Daoy (cell line): ENCODE measurements at regions not wholly inside any gene's neighbourhood (a gene's known extent, or its start where the extent isn't known, plus 50 kb on each side); places are given as distances from the start of the nearest gene placed in this dataset.

Experiments
- DNase-seq: peaks from one replicate; pipeline ENCODE4 v3.0.0-alpha.2; 2015; ENCODE audit warnings: low read depth

DNA sequence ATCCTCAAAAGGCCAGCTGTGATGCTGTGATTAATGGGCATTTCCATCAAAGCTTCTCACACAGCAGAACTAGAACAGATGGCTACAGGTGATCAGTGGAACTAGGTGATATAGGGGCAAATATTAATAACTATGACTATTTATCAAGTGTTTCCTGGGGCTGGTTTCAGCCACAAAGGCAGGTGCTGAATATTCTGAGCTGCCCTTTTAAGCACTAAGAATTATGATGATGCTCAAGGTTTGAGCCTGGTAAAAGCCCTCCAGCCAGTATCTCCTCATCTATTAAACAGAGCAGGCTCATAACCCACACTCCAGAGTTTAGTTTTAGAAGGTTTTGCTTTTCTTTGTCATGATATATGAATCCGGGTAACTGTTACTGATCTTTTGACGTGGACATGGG, 129.5 kb upstream of the ACP3 start:
- DNase-seq: no peak

GRCh38 chr3:132189601-132190000, 127.6 kb upstream of the ACP3 start:
- no peak for DNase-seq

DNA sequence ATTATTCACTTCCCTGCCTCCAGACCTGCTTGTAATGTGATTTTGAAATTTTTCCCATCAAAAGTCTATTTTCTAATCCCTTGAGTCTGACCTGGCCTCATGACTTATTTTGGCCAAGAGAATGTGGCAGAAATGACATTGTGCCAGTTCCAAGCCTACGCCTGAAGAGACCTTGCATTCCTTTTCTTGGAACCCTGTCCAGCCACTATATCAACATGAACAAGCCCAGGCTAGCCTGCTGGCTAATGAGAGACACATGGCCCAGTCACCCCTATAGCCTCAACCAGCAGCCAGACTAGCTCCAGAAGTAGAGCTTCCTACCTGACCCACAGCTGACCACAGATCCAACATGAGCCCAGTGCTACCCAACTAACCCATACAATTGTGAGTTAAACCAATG, 121.1 kb upstream of the ACP3 start:
- DNase-seq: no peak

- no peak for DNase-seq
Observed at GRCh38 chr3:132198516-132198915, 118.7 kb upstream of the ACP3 start.

- DNase-seq: no peak
Observed at GRCh38 chr3:132199451-132199850, 117.8 kb upstream of the ACP3 start.

- no peak for DNase-seq
Observed at GRCh38 chr3:132202586-132202985, 114.6 kb upstream of the ACP3 start.

DNA sequence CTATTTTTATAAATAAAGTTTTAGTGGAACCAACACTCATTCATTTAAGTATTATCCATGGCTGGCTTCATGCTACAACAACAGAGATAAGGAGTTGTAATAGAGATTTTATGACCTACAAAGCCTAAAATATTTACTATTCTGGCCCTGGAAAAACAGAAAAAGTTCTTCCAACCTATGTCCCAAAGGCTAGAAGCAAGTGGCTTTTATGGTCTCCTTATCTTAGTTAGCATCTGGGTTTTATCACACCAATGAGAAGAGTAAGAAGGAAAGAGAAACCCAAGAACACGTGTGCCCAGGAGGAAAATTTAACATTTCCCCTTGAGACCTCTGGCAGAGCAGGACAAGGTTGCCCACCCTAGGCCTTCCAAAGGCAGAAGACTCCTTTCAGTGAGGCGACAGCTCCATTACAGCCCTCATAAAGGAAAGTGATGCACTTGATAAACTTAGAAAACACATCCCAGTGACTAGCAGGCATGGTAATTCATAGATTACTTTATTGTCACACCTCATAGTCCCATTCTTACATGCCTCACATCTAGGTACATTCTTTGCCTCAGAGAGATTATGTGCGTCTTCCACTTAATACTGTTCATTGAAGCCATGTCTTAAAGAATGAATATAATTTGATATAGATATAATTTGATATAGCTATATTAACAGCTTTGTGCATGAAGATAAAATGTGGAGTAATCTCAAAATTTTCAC, 113.2 kb upstream of the ACP3 start:
- no peak for DNase-seq

GRCh38 chr3:132205609-132206008, 111.6 kb upstream of the ACP3 start:
- DNase-seq: no peak

DNA sequence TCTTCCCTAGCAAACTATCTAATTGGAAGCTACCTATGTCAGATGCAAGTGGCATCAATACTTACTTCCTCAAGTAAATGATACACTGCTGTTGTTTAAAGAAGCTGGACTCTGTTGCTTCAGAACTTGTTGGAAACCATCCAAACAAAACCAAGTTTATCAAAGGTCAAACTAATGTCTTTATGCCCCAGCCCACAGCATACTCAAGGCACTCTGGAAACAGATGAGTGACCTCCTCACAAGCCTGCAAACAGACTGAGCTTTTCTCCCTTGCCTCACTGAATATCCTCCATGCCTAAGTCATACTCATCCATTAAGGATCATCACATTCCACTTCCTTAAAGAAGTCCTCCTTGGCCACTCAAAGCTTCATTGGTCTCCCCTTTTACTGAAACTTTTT, 107.4 kb upstream of the ACP3 start:
- no peak for DNase-seq

DNA sequence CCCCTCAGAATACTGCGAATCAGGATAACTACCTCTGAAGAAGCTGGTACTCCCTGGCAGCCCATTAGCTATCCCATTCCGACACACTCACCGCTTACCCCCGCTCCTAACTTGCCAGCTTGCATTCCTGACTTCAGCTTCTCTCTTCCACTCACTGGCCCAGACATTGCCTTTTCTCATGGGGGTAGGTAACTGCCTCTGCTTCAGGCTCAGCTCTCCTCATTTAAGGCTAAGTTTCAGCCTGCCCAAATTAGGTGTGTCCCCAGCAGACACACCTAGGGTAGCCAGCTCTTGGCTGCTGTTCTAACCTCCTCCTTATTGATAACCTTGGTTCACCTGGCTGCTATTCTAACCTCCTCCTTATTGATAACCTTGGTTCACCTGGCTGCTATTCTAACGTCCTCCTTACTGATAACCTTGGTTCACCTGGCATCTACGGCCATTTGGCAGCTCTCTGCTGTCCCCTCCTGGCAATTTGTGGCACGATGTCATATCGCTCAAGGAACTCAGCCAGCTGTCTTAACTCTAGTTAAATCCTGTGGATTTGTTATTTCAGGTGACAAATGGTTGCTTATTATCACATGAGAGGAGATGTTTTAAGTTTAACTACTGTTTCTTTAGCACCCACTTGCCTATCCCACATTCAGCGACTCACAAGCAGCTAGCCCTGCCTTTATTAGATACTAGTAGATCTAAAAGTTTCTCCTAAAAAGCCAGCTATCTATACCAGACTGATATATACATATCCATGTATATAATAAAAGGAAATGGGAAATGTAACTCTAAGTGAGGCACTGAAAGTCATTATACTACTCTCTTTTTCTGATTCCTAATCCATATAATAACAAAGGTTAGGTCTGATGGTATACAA, 106.5 kb upstream of the ACP3 start:
- DNase-seq: peak; percentile 27

DNA sequence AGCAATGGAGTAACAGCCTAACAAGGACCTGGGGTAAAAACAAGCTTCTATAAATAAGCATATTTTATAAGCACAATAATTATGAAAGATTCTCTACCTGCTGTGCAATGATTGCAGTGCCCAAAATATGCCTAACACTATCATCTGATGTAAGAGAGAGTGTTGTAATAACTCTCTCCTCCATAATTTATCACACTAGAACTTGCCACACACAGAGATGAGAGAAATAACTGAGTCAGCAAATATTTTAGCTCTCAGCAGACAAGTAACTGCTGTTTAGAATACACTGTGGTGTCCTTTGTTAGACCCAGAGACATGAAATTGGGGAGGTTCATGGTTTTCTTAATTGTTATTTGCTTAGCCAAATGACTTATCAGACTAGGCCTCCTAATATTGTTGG, 105.3 kb upstream of the ACP3 start:
- no peak for DNase-seq

DNA sequence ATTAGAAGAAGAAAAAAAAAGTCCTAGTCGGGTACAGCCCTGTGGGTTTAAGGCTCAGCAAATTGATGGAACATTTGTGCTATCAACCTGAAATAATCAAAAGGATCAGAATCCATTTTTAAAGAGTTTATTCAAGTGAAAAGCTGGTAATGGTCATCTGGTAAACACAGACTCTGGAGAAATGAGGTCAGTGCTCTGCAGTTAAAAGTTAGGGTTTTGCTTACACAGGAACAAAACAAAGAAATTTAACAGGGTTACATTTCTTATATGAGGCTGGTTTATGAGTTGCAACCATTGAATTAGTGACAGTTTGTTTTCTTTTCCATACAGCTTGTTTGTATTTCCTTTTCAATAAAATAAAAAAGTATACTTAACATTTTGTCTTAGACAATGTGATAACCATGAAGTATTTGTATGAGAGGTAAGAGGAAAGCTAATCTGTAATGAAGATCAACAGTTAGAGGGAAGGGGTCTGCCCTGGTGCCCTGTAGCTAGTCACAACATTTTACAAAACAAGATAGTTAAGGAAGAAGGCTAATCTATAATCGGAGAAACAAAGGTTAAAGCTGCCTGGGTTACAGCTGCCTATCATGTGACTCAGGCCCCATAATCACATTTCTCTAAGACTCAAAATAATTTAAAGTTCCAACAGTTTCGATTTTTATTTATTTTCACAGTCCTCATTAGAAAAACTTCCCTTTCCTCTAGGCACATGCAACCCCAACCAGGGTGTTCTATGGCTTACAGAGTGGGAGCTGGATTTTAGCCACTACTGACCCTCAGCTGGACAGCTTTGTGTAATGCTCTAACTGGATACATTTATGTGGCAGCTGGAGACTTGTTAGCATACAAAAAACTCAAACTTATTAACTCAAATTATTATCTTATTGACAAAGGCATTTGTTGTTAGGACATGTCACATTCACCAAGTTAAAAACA, 98.1 kb upstream of the ACP3 start:
- no peak for DNase-seq

GRCh38 chr3:132220986-132221385, 96.2 kb upstream of the ACP3 start:
- no peak for DNase-seq

- DNase-seq: no peak
Observed at GRCh38 chr3:132222868-132223538, 94.2 kb upstream of the ACP3 start.

GRCh38 chr3:132225664-132226063, 91.5 kb upstream of the ACP3 start:
- DNase-seq: peak; percentile 19

DNA sequence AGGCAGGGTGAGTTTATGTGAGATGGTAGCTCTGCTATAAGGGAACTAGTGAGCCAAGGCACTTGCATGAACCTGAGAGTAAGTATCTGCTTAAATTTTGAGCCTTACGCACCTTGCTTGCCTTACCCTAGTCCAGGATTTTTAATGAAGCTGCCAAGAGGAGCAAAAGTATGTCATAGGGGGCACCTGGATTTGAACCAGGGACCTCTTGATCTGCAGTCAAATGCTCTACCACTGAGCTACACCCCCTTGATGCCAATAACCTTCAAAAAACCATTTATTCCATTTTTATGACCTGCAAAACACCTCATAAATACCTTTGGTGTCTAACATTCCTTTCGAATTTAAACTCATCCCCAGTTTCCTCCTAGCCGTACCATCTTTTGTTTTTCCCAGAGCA, 88.3 kb upstream of the ACP3 start:
- DNase-seq: peak; percentile 41

- DNase-seq: no peak
Observed at GRCh38 chr3:132229641-132230040, 87.6 kb upstream of the ACP3 start.

DNA sequence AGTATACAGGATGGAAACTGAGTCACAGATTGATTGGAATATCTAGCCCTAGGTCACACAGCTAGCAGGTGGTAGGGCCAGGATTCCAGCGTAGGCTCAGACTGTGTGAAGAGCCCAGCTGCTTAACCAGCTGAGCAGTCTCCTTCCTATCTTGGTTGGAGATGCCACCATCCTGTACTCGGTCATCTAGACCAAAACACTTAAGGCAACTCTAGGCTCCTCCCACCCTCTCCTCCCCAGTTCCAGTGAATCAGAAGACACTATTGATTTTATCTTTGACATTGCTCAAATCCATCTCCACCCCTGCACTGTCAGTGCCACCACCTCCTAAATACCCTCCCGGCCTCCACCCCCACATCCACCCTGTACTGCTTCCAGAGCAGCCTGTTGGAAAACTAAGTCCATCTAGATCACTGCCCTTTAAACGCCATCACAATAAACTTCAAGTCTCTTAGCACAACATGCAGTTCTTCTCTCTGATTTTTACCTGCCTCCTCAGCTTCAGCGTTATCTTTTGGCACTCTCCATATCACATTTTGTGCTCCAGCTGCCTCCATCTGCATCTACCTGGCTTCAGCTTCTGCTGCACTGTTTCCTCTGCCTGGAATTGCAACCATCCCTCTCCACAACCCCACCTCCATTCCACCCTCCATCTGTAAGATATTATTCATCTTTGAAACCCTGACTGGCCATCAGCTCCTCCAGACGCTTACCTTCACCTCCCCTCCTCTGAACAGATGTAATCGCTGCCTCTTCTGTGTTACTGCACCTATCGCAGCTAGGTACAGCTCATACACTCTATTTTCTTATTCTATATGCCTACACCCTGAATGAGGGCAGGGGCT, 86.8 kb upstream of the ACP3 start:
- no peak for DNase-seq

DNA sequence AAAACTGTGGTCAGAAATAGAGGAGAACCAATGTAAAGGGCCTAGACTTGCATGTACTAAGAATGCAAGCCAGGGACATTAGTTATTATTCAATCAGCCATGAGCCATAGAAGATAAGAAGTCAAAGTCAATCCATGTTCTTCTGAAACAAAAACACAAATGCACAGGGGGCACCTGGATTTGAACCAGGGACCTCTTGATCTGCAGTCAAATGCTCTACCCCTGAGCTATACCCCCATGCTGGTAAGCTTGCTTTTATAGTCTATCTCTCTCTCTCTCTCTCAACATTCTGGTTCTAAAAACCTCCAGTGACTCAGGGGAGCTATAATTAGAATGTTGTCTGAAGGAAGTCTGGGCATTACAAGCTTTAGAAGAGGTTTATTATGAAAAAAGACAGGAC, 85.6 kb upstream of the ACP3 start:
- DNase-seq: peak; percentile 55

GRCh38 chr3:132232231-132232792, 84.9 kb upstream of the ACP3 start:
- no peak for DNase-seq
